Stimulated activated CD8-positive, alpha-beta memory T cell treated with anti-CD3 and anti-CD28 coated beads, Interleukin-2, amount 100 ng/mL, for 48 hours (primary cell): ENCODE measurements at regions not wholly inside any gene's neighbourhood (a gene's known extent, or its start where the extent isn't known, plus 50 kb on each side); places are given as distances from the start of the nearest gene placed in this dataset.
"Not testable (repeated sequence)": the region's sequence is repeated elsewhere in the genome, so short reads cannot be mapped to it uniquely, and the experiment has no call there.

Experiments
- DNase-seq, 2 donors: peaks; one replicate each; pipeline ENCODE4 v3.0.0-alpha.2; 2020; ENCODE audit warnings: low read depth in 2 of 2

GRCh38 chr18:34528177-34528576, 181.9 kb upstream of the DTNA start:
- DNase-seq: no peak

- no peak for DNase-seq
Measured at GRCh38 chr18:34529358-34530335, 180.5 kb upstream of the DTNA start.

- no peak for DNase-seq
Measured at GRCh38 chr18:34531110-34531509, 179.0 kb upstream of the DTNA start.

- DNase-seq: not testable (repeated sequence)
Measured at GRCh38 chr18:34534642-34535041, 175.5 kb upstream of the DTNA start.

- DNase-seq: no peak
Measured at GRCh38 chr18:34540897-34541296, 169.2 kb upstream of the DTNA start.

GRCh38 chr18:34542625-34543024, 167.5 kb upstream of the DTNA start:
- no peak for DNase-seq

GRCh38 chr18:34543356-34543755, 166.7 kb upstream of the DTNA start:
- DNase-seq: no peak

- DNase-seq: no peak
Measured at GRCh38 chr18:34543945-34544344, 166.2 kb upstream of the DTNA start.

GRCh38 chr18:34544930-34545329, 165.2 kb upstream of the DTNA start:
- no peak for DNase-seq

GRCh38 chr18:34548120-34548972, 161.8 kb upstream of the DTNA start:
- no peak for DNase-seq

GRCh38 chr18:34548973-34549294, 161.2 kb upstream of the DTNA start:
- no peak for DNase-seq

GRCh38 chr18:34549367-34549766, 160.7 kb upstream of the DTNA start:
- DNase-seq: no peak

- DNase-seq: no peak
Measured at GRCh38 chr18:34550156-34550555, 159.9 kb upstream of the DTNA start.

- DNase-seq: no peak
Measured at GRCh38 chr18:34550902-34551301, 159.2 kb upstream of the DTNA start.

GRCh38 chr18:34551824-34552223, 158.3 kb upstream of the DTNA start:
- no peak for DNase-seq

GRCh38 chr18:34562252-34562870, 147.7 kb upstream of the DTNA start:
- no peak for DNase-seq

- DNase-seq: no peak
Measured at GRCh38 chr18:34567857-34568256, 142.2 kb upstream of the DTNA start.

- DNase-seq: no peak
Measured at GRCh38 chr18:34576622-34577021, 133.5 kb upstream of the DTNA start.

- DNase-seq: no peak
Measured at GRCh38 chr18:34583895-34584294, 126.2 kb upstream of the DTNA start.

- no peak for DNase-seq
Measured at GRCh38 chr18:34590503-34590902, 119.6 kb upstream of the DTNA start.

- DNase-seq: no peak
Measured at GRCh38 chr18:34591920-34592444, 118.1 kb upstream of the DTNA start.

- no peak for DNase-seq
Measured at GRCh38 chr18:34592481-34592880, 117.6 kb upstream of the DTNA start.
